K562 (cell line): ENCODE measurements at regions not wholly inside any gene's neighbourhood (a gene's known extent, or its start where the extent isn't known, plus 50 kb on each side); places are given as distances from the start of the nearest gene placed in this dataset.
A peak's percentile ranks its signal among the peaks of the same experiment; 100 is the strongest.

Experiments used
- ATAC-seq: fragments of 200-7000 bp; cut with Tn5 transposase; 3 replicates; pipeline ENCODE4 v1.9.1; 2020; ENCODE audit warnings: moderate library complexity
- BruUV-seq: library from RNA; stranded (reverse); fragments of 400-500 nt; replicated peaks from 2 replicates; lab custom pipeline; 2021; lab: Mats Ljungman, UMichigan
- CTCF ChIA-PET: fragments of 300-600 bp; formaldehyde crosslinking; extraction: SDS; loops from one replicate; lab custom pipeline; 2021; ENCODE audit warnings: low intra/inter-chr PET ratio; lab: Yijun Ruan, JAX
- POLR2A ChIA-PET: fragments of 300-600, 350-650 bp; sonication (Branson Sonifier 250); formaldehyde crosslinking; extraction: SDS; loops from one replicate; lab custom pipeline; 2021; ENCODE audit warnings: antibody characterized with exemption, inconsistent platforms; lab: Yijun Ruan, JAX
- DNase-seq, 4 experiments: peaks; one replicate each; pipeline versions ENCODE4 v3.0.0 to v3.0.0-alpha.2; 2011 to 2018; ENCODE audit warnings: low spot score in 3 of 4, mixed read lengths in 3 of 4; ENCODE audit errors: extremely low read depth in 1 of 4
- FAIRE-seq: peaks from 2 replicates; lab custom pipeline; 2011; peaks lifted over from hg19 to GRCh38; lab: Jason Lieb, UNC
- H2AFZ ChIP-seq: 2 replicates; pipeline ENCODE4 v1.6.0; 2011; ENCODE audit warnings: low read depth, low read length, control low read depth, inconsistent platforms
- H3K27ac ChIP-seq: fragments of 200-600 bp; 3 replicates; pipeline ENCODE4 v1.8.0; 2011; ENCODE audit warnings: low read depth, mild to moderate bottlenecking, control low read depth, inconsistent platforms, low read length, moderate library complexity, mixed read lengths; ENCODE audit errors: extremely low read depth
- H3K27me3 ChIP-seq, 2 experiments: fragments of 300-600 bp in 1 of 2; 2 replicates in 1 of 2; 3 replicates in 1 of 2; pipeline versions ENCODE4 v1.6.0 to v1.8.0; 2011; ENCODE audit warnings: inconsistent platforms in 2 of 2, low read length in 2 of 2, mild to moderate bottlenecking in 1 of 2, mixed read lengths in 1 of 2, moderate library complexity in 1 of 2; ENCODE audit not compliant: control insufficient read depth in 2 of 2, insufficient read depth in 2 of 2
- H3K36me3 ChIP-seq: fragments of 300-600 bp; 3 replicates; pipeline ENCODE4 v1.8.0; 2011; ENCODE audit warnings: mild to moderate bottlenecking, low read length, inconsistent platforms; ENCODE audit not compliant: control insufficient read depth, insufficient read depth
- H3K4me1 ChIP-seq, 2 experiments: fragments of 200-600 bp in 1 of 2; replicated peaks in 1 of 2; 2 replicates in 1 of 2; 3 replicates in 1 of 2; pipeline versions ENCODE4 v1.5.1 to v1.8.0; 2011; ENCODE audit warnings: inconsistent platforms in 2 of 2, low read length in 2 of 2, mild to moderate bottlenecking in 1 of 2, mixed read lengths in 1 of 2, moderate library complexity in 1 of 2; ENCODE audit not compliant: control insufficient read depth in 2 of 2, insufficient read depth in 2 of 2
- H3K4me2 ChIP-seq: 2 replicates; pipeline ENCODE4 v1.6.1; 2011; ENCODE audit warnings: low read length, control low read depth, inconsistent platforms, mixed read lengths; ENCODE audit not compliant: insufficient read depth
- H3K4me3 ChIP-seq: fragments of 200-600 bp; sonication (generic), shearing (Covaris generic); 2 replicates; pipeline ENCODE4 v1.5.1; 2016; ENCODE audit warnings: control low read depth, inconsistent platforms
- H3K79me2 ChIP-seq: fragments of 200-600 bp; 3 replicates; pipeline ENCODE4 v1.8.0; 2011; ENCODE audit warnings: low read length, inconsistent platforms; ENCODE audit not compliant: control insufficient read depth, insufficient read depth
- H3K9ac ChIP-seq, 2 experiments: 2 replicates each; pipeline versions ENCODE4 v1.6.0 to v1.6.1; 2011; ENCODE audit warnings: low read depth in 2 of 2, low read length in 2 of 2, control low read depth in 1 of 2, inconsistent platforms in 1 of 2, mild to moderate bottlenecking in 1 of 2, mixed read lengths in 1 of 2; ENCODE audit not compliant: insufficient read depth in 1 of 2
- H3K9me1 ChIP-seq: one replicate; pipeline ENCODE4 v1.6.0; 2011; ENCODE audit warnings: inconsistent platforms, mild to moderate bottlenecking, low read length, moderate library complexity; ENCODE audit not compliant: control insufficient read depth, insufficient read depth
- H3K9me3 ChIP-seq: replicated peaks from 2 replicates; pipeline ENCODE4 v1.5.1; 2011; ENCODE audit warnings: low read depth, low read length, inconsistent platforms; ENCODE audit not compliant: control insufficient read depth, insufficient read depth
- H4K20me1 ChIP-seq: replicated peaks from 2 replicates; pipeline ENCODE4 v1.6.1; 2011; ENCODE audit warnings: low read length, inconsistent platforms, mixed read lengths; ENCODE audit not compliant: control insufficient read depth, insufficient read depth
- FUS ChIP-seq: fragments of 200-400 bp; formaldehyde crosslinking; optimal IDR thresholded peaks from 2 replicates; pipeline ENCODE3; 2017; ENCODE audit warnings: low read depth, low read length
- JUND ChIP-seq, 2 experiments: IDR thresholded peaks; 2 replicates in 1 of 2; 3 replicates in 1 of 2; pipeline ENCODE4 v1.6.1; 2011; ENCODE audit warnings: borderline replicate concordance in 2 of 2, low read depth in 2 of 2, low read length in 2 of 2, improper control_type of control experiment in 1 of 2, missing biosample characterization in 1 of 2, missing genetic modification characterization in 1 of 2, missing genetic modification reagents in 1 of 2
- RAD21 ChIP-seq, 2 experiments: fragments of 250-450 bp in 1 of 2; fragments of 450-650 bp in 1 of 2; sonication (Bioruptor Pico) in 1 of 2; formaldehyde crosslinking in 1 of 2; IDR thresholded peaks in 1 of 2; conservative IDR thresholded peaks in 1 of 2; 2 replicates each; pipeline versions ENCODE4 v1.4.0 to v1.8.0; 2020 to 2022; ENCODE audit warnings: mild to moderate bottlenecking in 2 of 2, moderate library complexity in 1 of 2
- SMC3 ChIP-seq: conservative IDR thresholded peaks from 2 replicates; pipeline ENCODE4 v1.6.1; 2011; ENCODE audit warnings: low read depth, low read length, improper control_type of control experiment; ENCODE audit not compliant: insufficient read depth
- WGBS: fragments of 100-300 bp; shearing (Covaris generic); methylation state at CpG from one replicate; pipeline ENCODE4 v1.1.6; 2016; ENCODE audit warnings: low coverage, mixed read lengths; ENCODE audit not compliant: insufficient coverage; ENCODE audit errors: missing lambda C conversion rate; 5-methylcytosine and 5-hydroxymethylcytosine counted together
- in situ Hi-C: fragments of 300-500 bp; cut with MboI; formaldehyde crosslinking; loops from 4 replicates; pipeline ENCODE4 v1.15.0; 2018; ENCODE audit warnings: inconsistent platforms, mixed read lengths
- intact Hi-C: fragments of 100-400 bp; cut with micrococcal nuclease; formaldehyde crosslinking; loops from 2 replicates; pipeline ENCODE4 v1.14.2; 2022
- TF ChIP-seq, protein P1 (sequence below): IDR thresholded peaks from 2 replicates; pipeline ENCODE4 v1.6.1; 2011; ENCODE audit warnings: borderline replicate concordance, low read depth, mild to moderate bottlenecking, moderate library complexity, low read length; ENCODE audit not compliant: insufficient read depth, poor library complexity, severe bottlenecking
- TF ChIP-seq, protein P2 (sequence below), 3 experiments: IDR thresholded peaks in 2 of 3; conservative IDR thresholded peaks in 1 of 3; 2 replicates each; pipeline ENCODE4 v1.5.1; 2011 to 2012; ENCODE audit warnings: low read length in 3 of 3, mild to moderate bottlenecking in 3 of 3, control low read depth in 2 of 3, improper control_type of control experiment in 1 of 3, inconsistent platforms in 1 of 3, low read depth in 1 of 3, mixed read lengths in 1 of 3, moderate library complexity in 1 of 3; ENCODE audit not compliant: insufficient read depth in 2 of 3
- TF ChIP-seq, protein P3 (sequence below), 2 experiments: IDR thresholded peaks in 1 of 2; conservative IDR thresholded peaks in 1 of 2; 2 replicates each; pipeline ENCODE4 v1.6.1; 2016; ENCODE audit warnings: low read depth in 2 of 2, mild to moderate bottlenecking in 1 of 2, missing compliant biosample characterization in 1 of 2, missing genetic modification characterization in 1 of 2, moderate library complexity in 1 of 2

DNA sequence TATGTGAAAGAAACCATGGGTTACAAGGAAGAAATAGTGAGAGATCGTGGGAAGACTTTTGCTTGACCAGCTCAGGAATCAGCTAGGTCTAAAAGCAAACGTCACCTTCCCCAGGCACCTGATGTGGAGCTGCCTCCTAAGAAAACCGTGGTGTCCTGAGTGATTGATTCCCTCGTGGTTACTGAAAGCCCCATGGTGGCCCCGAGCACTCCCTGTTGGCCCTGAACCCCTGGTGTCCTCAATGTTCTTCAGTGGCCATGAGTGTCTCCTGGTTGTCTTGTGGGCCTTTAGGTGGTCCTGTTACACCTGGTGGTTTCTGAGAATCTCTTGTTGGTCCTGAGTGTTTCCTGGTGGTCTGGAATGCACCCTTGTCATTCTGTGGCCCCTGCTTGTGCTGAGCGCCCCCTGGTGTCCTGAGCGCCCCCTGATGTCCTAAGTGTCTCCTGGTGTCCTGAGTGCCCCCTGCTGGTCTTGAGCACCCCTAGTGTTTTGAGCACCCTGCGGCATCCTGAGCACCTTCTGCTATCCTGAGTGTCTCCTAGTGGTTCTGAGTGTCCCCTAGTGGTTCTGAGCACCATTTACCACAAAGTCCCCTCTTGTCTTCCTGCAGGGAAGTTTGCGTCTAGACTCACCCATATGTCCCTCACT, 518.7 kb downstream of the TMEM121 start:
- no peaks in the 10 kb centered on the region for H3K9me1 ChIP-seq
- FAIRE-seq, result peak; percentile 15
- no peaks in the 10 kb centered on the region for H3K79me2 ChIP-seq
- 1% methylated on average over 7 of the region's 9 CpGs for WGBS
- CTCF ChIA-PET, result interaction anchor here (0.6 kb wide), 2 partner anchors 97 to 227 kb away, joined by 3 read pairs; no protein-coding TSS in a partner anchor
- no peak overlapping the region for H2AFZ ChIP-seq
- no peak overlapping the region for H3K9ac ChIP-seq
- intact Hi-C loops, result no loop called here
- H3K4me1 ChIP-seq, result no peaks in the 10 kb centered on the region
- POLR2A ChIA-PET, result no interaction called here
- no peak overlapping the region for H3K4me2 ChIP-seq
- H3K27ac ChIP-seq, result no peak overlapping the region
- in situ Hi-C loops, result no loop called here
- H3K9me3 ChIP-seq, result no peaks in the 10 kb centered on the region
- no peaks in the 10 kb centered on the region for H4K20me1 ChIP-seq
- ATAC-seq, result peak; percentile 97
- DNase-seq, result peak; percentile 31 to 67 (median 46)
- H3K4me3 ChIP-seq, result no peak overlapping the region
- no TSS peak for BruUV-seq
- H3K27me3 ChIP-seq, result no peaks in the 10 kb centered on the region
- TF ChIP-seq SMC3 (peak; percentile 29; the same call in 1 of the 2 replicates), JUND (IDR thresholded peaks at IDR 0.05; ENCODE audit: borderline replicate concordance, low read depth, low read length) (0 out of 2 replicates have a peak, but pooled peaks have one; percentile 9), JUND (tag; IDR thresholded peaks at IDR 0.05; ENCODE audit: borderline replicate concordance, low read depth, low read length) (no peak), FUS (no peak), RAD21 (CRISPR knock-in tag; conservative IDR thresholded peaks at IDR 0.05 in 1 of 2, IDR thresholded peaks at IDR 0.05 in 1 of 2) (peak in 1 of 2 experiments; percentile 31; a peak in 1 of 4 replicates)
- TF ChIP-seq, protein P1, sequence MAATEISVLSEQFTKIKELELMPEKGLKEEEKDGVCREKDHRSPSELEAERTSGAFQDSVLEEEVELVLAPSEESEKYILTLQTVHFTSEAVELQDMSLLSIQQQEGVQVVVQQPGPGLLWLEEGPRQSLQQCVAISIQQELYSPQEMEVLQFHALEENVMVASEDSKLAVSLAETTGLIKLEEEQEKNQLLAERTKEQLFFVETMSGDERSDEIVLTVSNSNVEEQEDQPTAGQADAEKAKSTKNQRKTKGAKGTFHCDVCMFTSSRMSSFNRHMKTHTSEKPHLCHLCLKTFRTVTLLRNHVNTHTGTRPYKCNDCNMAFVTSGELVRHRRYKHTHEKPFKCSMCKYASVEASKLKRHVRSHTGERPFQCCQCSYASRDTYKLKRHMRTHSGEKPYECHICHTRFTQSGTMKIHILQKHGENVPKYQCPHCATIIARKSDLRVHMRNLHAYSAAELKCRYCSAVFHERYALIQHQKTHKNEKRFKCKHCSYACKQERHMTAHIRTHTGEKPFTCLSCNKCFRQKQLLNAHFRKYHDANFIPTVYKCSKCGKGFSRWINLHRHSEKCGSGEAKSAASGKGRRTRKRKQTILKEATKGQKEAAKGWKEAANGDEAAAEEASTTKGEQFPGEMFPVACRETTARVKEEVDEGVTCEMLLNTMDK, result peak; percentile 66
- TF ChIP-seq, protein P2, sequence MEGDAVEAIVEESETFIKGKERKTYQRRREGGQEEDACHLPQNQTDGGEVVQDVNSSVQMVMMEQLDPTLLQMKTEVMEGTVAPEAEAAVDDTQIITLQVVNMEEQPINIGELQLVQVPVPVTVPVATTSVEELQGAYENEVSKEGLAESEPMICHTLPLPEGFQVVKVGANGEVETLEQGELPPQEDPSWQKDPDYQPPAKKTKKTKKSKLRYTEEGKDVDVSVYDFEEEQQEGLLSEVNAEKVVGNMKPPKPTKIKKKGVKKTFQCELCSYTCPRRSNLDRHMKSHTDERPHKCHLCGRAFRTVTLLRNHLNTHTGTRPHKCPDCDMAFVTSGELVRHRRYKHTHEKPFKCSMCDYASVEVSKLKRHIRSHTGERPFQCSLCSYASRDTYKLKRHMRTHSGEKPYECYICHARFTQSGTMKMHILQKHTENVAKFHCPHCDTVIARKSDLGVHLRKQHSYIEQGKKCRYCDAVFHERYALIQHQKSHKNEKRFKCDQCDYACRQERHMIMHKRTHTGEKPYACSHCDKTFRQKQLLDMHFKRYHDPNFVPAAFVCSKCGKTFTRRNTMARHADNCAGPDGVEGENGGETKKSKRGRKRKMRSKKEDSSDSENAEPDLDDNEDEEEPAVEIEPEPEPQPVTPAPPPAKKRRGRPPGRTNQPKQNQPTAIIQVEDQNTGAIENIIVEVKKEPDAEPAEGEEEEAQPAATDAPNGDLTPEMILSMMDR (IDR thresholded peaks at IDR 0.05 in 2 of 3, conservative IDR thresholded peaks at IDR 0.05 in 1 of 3; ENCODE audit: insufficient read depth in 2 of 3, low read depth in 1 of 3, low read length in 3 of 3), result peak; percentile 89 to 99 (median 97)
- TF ChIP-seq, protein P3, sequence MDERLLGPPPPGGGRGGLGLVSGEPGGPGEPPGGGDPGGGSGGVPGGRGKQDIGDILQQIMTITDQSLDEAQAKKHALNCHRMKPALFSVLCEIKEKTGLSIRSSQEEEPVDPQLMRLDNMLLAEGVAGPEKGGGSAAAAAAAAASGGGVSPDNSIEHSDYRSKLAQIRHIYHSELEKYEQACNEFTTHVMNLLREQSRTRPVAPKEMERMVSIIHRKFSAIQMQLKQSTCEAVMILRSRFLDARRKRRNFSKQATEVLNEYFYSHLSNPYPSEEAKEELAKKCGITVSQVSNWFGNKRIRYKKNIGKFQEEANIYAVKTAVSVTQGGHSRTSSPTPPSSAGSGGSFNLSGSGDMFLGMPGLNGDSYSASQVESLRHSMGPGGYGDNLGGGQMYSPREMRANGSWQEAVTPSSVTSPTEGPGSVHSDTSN (CRISPR knock-in tag; IDR thresholded peaks at IDR 0.05; ENCODE audit: low read depth), result no peak
- TF ChIP-seq, protein P3 (tag; conservative IDR thresholded peaks at IDR 0.05; ENCODE audit: low read depth), result no peak
- no peaks in the 10 kb centered on the region for H3K36me3 ChIP-seq
